ENCODE measurements at regions not wholly inside any gene's neighbourhood (a gene's known extent, or its start where the extent isn't known, plus 50 kb on each side); places are given as distances from the start of the nearest gene placed in this dataset.

DNA sequence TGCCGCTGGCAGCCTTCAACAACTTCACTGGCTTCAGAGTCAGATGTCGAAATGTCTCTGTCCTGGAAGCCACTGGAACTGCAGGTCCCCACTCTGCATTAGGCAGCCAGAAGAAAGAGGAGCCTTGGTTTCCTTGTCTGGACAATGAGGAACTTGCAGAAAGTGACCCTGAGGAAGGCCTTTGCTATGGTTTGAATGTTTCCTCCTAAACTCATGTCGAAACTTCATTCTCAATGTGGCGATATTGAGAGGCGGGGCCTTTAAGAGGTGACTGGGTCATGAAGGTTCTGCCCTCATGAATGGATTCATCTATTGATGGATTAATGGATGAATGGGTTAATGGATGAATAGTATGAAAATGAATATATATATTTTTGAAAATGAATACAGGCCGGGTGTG is 61.6 kb upstream of the GPR26 start:
- DNase-seq (ENCODE audit: low read depth in 2 of 2), result no peak

DNA sequence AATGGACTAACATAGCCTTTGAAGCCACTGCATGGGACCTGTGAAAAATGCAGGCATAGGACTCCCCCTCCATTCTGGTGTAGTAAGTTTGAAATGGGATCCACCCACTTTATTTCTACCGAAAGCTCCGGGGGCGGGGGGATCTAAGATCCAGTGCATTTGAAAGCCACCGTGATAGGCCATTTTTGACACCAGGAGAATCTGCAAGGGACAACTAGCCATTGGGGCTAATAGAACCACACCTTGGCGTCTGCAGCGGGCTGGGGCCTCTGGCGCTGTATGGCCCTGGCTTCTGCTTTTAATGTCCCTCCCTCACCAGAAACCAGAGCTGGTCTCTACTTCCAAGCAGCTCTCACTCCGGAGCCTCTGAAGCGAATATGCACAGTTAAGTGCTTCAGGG is 60.1 kb upstream of the GPR26 start:
- DNase-seq (ENCODE audit: low read depth in 2 of 2), result no peak

DNA sequence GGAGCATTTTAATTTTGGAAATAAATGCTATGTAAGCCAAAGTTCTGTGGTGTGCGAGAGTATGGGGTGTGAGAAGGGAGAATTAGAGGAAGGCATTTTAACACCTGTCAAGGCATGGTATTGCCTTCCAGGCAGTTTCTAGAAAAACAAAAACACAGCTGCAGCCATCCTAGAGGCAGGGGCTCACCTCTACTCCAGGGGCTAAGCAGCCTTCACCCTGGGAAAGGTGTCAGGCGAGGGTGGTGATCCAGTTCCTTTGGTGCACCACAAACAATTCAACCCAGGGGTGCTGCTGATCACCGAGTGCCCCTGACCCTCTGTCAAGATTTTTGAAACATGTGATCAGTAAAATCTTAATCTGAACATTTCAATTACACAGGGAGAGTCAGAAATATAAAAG is 59.2 kb upstream of the GPR26 start:
- DNase-seq (ENCODE audit: low read depth in 2 of 2), result no peak

DNA sequence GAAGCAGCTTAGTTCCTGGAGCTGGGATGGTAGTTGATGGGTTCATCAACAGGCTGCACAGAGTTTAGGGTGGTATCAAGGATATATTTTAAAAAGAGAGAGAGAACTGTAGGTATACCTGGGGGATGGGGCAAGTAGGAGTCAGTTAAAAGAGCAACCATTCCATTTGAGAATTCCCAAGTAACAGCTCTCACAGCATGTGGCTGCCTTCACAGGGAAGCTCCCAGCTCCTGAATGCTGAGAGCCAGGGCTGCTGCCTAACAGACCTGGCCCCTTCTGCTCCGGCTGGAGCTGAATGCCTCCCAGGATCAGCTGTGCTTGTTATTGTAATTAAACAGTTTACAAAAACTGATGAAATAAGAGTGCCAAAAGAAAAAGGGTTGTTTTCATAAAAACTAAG is 58.8 kb upstream of the GPR26 start:
- DNase-seq (ENCODE audit: low read depth in 2 of 2), result no peak

DNA sequence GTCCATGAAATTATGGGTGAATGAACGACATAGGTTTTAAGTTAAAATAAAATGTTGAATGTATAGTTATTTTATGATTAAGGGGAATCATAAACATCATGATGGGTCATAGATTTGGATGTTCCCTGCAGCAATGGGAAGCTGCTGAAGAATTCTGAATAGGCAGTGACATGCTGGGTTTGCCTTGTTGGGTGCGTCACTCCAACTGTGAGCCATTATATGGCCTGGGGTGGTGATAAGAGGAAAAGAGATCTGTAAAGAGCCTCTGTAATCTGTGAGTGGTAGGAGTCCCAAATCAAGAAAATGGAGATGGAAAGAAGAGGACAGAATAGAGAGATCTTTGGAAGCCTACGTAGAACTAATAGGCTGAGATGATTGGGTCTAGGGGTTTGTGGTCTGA is 58.1 kb upstream of the GPR26 start:
- DNase-seq (ENCODE audit: low read depth in 2 of 2), result no peak

DNA sequence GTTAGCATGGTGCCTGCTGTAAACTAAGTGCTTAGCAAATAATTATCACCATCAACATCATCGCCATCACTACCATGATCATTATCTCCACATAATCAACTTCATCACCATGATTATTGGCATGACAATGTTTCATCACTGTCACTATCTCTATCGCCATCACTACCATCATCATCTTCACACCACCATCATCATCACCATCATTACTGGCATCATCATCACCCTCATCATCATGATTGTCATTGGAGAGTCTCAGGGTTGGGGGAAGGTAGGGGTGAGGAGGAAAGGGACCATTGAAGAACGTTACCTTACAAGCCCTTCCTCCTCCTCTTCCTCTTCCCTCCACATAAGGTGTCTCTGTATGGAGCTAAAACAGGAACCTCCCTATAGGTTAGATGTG is 54.9 kb upstream of the GPR26 start:
- no peak for DNase-seq (ENCODE audit: low read depth in 2 of 2)

DNA sequence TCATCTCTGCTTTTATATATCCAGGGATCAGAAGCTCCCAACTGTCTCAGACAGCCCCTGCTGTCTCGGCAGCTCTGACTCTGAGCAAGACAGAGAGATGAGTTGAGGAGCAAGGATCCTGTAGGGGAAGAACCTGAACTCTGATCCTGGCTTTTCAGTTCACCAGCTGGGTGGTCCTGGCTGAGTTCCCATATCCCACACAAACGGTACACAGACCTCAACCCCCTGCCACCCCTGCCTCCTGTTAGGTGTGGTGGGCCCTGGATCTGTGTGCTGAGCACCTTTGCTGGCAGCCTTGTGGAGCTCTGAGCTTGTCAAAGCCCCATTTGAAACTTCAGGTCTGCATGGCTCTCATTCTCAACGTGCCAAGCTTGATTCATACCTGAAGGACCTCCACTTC is 54.3 kb upstream of the GPR26 start:
- no peak for DNase-seq (ENCODE audit: low read depth in 2 of 2)

DNA sequence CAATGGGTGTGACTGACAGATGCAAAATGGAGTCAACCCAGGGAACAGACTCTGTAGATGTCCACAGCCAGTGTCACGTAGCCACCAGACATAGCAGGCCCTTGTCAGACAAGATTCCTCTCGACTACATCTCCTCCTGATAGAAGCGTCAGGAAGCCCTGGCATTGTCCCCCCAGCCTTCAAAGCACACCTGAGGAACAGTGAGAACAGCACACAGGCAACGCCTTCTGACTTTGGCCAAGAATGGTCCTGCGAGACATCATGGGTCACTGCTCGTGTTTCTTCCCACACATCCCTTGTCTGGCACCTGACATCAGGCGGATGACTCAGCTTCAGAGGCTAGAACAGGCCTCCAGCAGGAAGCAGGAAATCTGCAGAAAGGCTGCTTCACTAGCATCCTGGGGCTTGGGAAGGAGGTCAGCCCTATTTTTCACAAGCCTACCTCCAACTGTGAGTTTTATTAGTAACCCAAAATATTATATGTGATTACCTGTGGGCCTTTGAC is 52.8 kb upstream of the GPR26 start:
- DNase-seq (ENCODE audit: low read depth in 2 of 2), result no peak

DNA sequence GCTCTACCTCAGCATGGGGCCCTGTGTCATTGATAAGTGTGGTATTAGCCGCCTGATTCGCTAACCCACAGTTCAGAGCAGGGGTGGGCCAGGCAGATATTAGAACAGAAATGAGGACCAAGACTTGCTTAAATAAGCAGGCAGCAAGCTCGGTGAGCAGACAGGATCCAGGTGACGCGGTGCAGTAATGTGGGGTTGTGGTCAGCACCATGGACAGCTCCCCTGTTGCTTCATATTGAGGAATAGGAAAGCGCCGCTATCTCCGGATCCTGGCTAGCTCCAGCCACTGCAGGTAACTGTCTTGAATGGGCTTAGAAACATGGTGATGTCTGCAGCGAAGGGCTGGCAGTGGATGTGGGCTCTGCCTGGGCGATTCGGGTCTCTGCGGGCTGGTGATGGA is 51.3 kb upstream of the GPR26 start:
- DNase-seq (ENCODE audit: low read depth in 2 of 2), result peak in 1 of 2 donors; percentile 12
